ENCODE measurements at regions not wholly inside any gene's neighbourhood (a gene's known extent, or its start where the extent isn't known, plus 50 kb on each side); places are given as distances from the start of the nearest gene placed in this dataset.

GRCh38 chr18:67455890-67456501 is 60.5 kb downstream of the DSEL start:
- ATAC-seq (peak; percentile 90), DNase-seq (ENCODE audit: low spot score) (no peak)
- Mint-ChIP-seq H3K27me3 (ENCODE audit: low read depth) (no peaks in the 10 kb centered on the region), H3K27ac (peak overlapping the region; percentile 59), H3K36me3 (peaks cover 4% of the 10 kb centered on the region), H3K4me1 (peaks cover 25% of the 10 kb centered on the region), H3K9me3 (peaks cover 20% of the 10 kb centered on the region), H3K4me3 (no peak overlapping the region)
- ChIA-PET CTCF (no interaction called here), POLR2A (no interaction called here)
- no peak for TF ChIP-seq CREB1 (CRISPR knock-in tag; IDR thresholded peaks at IDR 0.05)
- TF ChIP-seq NR2C2 (CRISPR knock-in tag; IDR thresholded peaks at IDR 0.05), result no peak
- TF ChIP-seq FOXP4 (CRISPR knock-in tag; IDR thresholded peaks at IDR 0.05), result no peak
- TF ChIP-seq ERG (CRISPR knock-in tag; IDR thresholded peaks at IDR 0.05), result no peak
- no peak for TF ChIP-seq ZMAT4 (CRISPR knock-in tag; IDR thresholded peaks at IDR 0.05)
- TF ChIP-seq ZNF532 (CRISPR knock-in tag; IDR thresholded peaks at IDR 0.05; ENCODE audit: borderline replicate concordance), result no peak
- no peak for TF ChIP-seq ELF4 (CRISPR knock-in tag; IDR thresholded peaks at IDR 0.05; ENCODE audit: low read depth)
- TF ChIP-seq CDX4 (CRISPR knock-in tag; IDR thresholded peaks at IDR 0.05; ENCODE audit: borderline replicate concordance), result no peak
- no peak for TF ChIP-seq CREM (CRISPR knock-in tag; IDR thresholded peaks at IDR 0.05)
- TF ChIP-seq ZSCAN18 (CRISPR knock-in tag; IDR thresholded peaks at IDR 0.05), result no peak
- TF ChIP-seq NR3C1 (CRISPR knock-in tag; conservative IDR thresholded peaks at IDR 0.05; ENCODE audit: low read depth), result no peak
- no peak for TF ChIP-seq NFYB (CRISPR knock-in tag; conservative IDR thresholded peaks at IDR 0.05; ENCODE audit: low read depth)
- no peak for TF ChIP-seq ZNF232 (CRISPR knock-in tag; IDR thresholded peaks at IDR 0.05)
- no peak for TF ChIP-seq ZNF671 (CRISPR knock-in tag; IDR thresholded peaks at IDR 0.05)
- no peak for TF ChIP-seq E2F5 (CRISPR knock-in tag; IDR thresholded peaks at IDR 0.05)
- TF ChIP-seq OVOL2 (CRISPR knock-in tag; IDR thresholded peaks at IDR 0.05; ENCODE audit: borderline replicate concordance), result no peak
- TF ChIP-seq FOXJ3 (CRISPR knock-in tag; IDR thresholded peaks at IDR 0.05; ENCODE audit: borderline replicate concordance), result no peak
- TF ChIP-seq TEAD4 (CRISPR knock-in tag; IDR thresholded peaks at IDR 0.05), result no peak
- no peak for TF ChIP-seq ARID4B (CRISPR knock-in tag; IDR thresholded peaks at IDR 0.05; ENCODE audit: borderline replicate concordance)
